H1 (cell line): ENCODE measurements at regions not wholly inside any gene's neighbourhood (a gene's known extent, or its start where the extent isn't known, plus 50 kb on each side); places are given as distances from the start of the nearest gene placed in this dataset.

Experiments used
- CBX8 ChIP-seq: fragments of 300-800, 300-1000 bp; sonication (generic); IDR thresholded peaks from 2 replicates; pipeline ENCODE4 v1.7.1; 2016; ENCODE audit warnings: low read depth, low read length, borderline replicate concordance
- CTBP2 ChIP-seq: IDR thresholded peaks from 2 replicates; pipeline ENCODE4 v1.7.0; 2011; ENCODE audit warnings: borderline replicate concordance, mild to moderate bottlenecking, moderate library complexity, mixed read lengths, low read length; ENCODE audit not compliant: insufficient read depth, insufficient read length
- GABPA ChIP-seq: IDR thresholded peaks from 2 replicates; pipeline ENCODE4 v1.6.1; 2011; ENCODE audit warnings: mild to moderate bottlenecking, low read length, moderate library complexity, borderline replicate concordance; ENCODE audit not compliant: insufficient read depth
- POLR2A ChIP-seq, 2 experiments: IDR thresholded peaks; 1 replicate in 1 of 2; 2 replicates in 1 of 2; pipeline ENCODE4 v1.6.1; 2011; ENCODE audit warnings: low read depth in 2 of 2, low read length in 2 of 2, mild to moderate bottlenecking in 2 of 2; ENCODE audit errors: control extremely low read depth in 1 of 2
- RNF2 ChIP-seq: fragments of 200-900, 300-1000 bp; sonication (generic); IDR thresholded peaks from 2 replicates; pipeline ENCODE4 v1.7.1; 2016; ENCODE audit warnings: borderline replicate concordance, low read depth, mild to moderate bottlenecking, antibody characterized with exemption, low read length; ENCODE audit not compliant: poor library complexity, severe bottlenecking; ENCODE audit errors: missing control alignments
- SP1 ChIP-seq: IDR thresholded peaks from 2 replicates; pipeline ENCODE4 v1.6.1; 2011; ENCODE audit warnings: low read depth, low read length
- SRF ChIP-seq: IDR thresholded peaks from 2 replicates; pipeline ENCODE4 v1.6.1; 2011; ENCODE audit warnings: mild to moderate bottlenecking, low read depth, low read length, moderate library complexity
- TBP ChIP-seq: IDR thresholded peaks from 2 replicates; pipeline ENCODE4 v1.6.1; 2011; ENCODE audit warnings: low read depth, low read length, improper control_type of control experiment
- TF ChIP-seq, protein P1 (sequence below): fragments of 300-600 bp; sonication (generic); IDR thresholded peaks from 2 replicates; pipeline ENCODE4 v1.7.1; 2012; ENCODE audit warnings: low read length, moderate library complexity, mild to moderate bottlenecking, inconsistent platforms; ENCODE audit not compliant: insufficient replicate concordance
- TF ChIP-seq, protein P2 (sequence below): IDR thresholded peaks from 2 replicates; pipeline ENCODE4 v1.6.1; 2012; ENCODE audit warnings: inconsistent platforms

DNA sequence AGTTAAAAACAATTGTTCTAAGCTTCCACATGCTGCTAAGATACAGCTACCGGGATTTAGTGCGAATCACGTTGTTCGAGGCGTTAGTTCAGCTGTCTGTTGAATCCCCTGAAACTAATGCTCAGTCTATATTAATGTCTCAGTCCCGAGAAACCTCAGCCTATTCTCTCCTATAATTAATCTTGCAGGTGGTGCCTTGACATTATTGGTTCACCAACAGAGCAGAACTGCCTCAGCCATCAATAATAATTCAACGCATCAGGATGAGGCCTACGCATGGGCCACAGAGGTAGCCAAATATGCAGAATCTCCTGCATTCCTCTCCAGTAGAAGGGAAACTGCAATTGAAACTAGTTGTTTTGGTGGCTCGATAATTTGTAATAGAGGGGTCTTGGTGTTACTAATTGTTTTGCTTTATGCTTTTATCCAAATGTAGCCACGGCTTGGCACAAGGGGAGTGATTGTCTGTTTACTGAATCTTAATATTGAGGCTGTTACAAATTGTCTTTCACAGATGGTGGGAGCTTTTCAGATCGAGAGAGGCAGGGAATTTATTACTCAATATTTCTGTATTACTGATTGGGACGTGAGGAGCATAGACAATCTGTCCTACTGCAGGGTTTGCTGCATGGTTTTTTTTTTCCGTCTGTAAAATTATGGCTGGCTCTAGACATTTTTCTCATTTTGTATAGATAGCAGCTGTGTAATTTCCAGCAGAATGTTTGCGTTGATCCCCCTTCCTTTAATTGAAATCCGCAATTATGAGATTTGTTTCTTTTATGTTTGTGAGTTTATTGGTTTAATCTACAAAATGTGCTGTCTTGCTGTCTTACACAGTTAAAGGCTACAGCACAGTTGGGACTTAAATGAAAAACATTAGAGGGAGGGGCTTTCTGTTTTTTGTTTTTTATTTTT is 1036.5 kb upstream of the NOVA1 start (continued):
- TF ChIP-seq, protein P1, sequence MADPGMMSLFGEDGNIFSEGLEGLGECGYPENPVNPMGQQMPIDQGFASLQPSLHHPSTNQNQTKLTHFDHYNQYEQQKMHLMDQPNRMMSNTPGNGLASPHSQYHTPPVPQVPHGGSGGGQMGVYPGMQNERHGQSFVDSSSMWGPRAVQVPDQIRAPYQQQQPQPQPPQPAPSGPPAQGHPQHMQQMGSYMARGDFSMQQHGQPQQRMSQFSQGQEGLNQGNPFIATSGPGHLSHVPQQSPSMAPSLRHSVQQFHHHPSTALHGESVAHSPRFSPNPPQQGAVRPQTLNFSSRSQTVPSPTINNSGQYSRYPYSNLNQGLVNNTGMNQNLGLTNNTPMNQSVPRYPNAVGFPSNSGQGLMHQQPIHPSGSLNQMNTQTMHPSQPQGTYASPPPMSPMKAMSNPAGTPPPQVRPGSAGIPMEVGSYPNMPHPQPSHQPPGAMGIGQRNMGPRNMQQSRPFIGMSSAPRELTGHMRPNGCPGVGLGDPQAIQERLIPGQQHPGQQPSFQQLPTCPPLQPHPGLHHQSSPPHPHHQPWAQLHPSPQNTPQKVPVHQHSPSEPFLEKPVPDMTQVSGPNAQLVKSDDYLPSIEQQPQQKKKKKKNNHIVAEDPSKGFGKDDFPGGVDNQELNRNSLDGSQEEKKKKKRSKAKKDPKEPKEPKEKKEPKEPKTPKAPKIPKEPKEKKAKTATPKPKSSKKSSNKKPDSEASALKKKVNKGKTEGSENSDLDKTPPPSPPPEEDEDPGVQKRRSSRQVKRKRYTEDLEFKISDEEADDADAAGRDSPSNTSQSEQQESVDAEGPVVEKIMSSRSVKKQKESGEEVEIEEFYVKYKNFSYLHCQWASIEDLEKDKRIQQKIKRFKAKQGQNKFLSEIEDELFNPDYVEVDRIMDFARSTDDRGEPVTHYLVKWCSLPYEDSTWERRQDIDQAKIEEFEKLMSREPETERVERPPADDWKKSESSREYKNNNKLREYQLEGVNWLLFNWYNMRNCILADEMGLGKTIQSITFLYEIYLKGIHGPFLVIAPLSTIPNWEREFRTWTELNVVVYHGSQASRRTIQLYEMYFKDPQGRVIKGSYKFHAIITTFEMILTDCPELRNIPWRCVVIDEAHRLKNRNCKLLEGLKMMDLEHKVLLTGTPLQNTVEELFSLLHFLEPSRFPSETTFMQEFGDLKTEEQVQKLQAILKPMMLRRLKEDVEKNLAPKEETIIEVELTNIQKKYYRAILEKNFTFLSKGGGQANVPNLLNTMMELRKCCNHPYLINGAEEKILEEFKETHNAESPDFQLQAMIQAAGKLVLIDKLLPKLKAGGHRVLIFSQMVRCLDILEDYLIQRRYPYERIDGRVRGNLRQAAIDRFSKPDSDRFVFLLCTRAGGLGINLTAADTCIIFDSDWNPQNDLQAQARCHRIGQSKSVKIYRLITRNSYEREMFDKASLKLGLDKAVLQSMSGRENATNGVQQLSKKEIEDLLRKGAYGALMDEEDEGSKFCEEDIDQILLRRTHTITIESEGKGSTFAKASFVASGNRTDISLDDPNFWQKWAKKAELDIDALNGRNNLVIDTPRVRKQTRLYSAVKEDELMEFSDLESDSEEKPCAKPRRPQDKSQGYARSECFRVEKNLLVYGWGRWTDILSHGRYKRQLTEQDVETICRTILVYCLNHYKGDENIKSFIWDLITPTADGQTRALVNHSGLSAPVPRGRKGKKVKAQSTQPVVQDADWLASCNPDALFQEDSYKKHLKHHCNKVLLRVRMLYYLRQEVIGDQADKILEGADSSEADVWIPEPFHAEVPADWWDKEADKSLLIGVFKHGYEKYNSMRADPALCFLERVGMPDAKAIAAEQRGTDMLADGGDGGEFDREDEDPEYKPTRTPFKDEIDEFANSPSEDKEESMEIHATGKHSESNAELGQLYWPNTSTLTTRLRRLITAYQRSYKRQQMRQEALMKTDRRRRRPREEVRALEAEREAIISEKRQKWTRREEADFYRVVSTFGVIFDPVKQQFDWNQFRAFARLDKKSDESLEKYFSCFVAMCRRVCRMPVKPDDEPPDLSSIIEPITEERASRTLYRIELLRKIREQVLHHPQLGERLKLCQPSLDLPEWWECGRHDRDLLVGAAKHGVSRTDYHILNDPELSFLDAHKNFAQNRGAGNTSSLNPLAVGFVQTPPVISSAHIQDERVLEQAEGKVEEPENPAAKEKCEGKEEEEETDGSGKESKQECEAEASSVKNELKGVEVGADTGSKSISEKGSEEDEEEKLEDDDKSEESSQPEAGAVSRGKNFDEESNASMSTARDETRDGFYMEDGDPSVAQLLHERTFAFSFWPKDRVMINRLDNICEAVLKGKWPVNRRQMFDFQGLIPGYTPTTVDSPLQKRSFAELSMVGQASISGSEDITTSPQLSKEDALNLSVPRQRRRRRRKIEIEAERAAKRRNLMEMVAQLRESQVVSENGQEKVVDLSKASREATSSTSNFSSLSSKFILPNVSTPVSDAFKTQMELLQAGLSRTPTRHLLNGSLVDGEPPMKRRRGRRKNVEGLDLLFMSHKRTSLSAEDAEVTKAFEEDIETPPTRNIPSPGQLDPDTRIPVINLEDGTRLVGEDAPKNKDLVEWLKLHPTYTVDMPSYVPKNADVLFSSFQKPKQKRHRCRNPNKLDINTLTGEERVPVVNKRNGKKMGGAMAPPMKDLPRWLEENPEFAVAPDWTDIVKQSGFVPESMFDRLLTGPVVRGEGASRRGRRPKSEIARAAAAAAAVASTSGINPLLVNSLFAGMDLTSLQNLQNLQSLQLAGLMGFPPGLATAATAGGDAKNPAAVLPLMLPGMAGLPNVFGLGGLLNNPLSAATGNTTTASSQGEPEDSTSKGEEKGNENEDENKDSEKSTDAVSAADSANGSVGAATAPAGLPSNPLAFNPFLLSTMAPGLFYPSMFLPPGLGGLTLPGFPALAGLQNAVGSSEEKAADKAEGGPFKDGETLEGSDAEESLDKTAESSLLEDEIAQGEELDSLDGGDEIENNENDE: no peak
- TF ChIP-seq POLR2A (IDR thresholded peaks at IDR 0.05; ENCODE audit: control extremely low read depth in 1 of 2, low read depth in 2 of 2, low read length in 2 of 2) (no peak), TBP (no peak), SP1 (no peak), CTBP2 (no peak), CBX8 (no peak), GABPA (no peak), RNF2 (no peak), SRF (no peak)
- TF ChIP-seq, protein P2, sequence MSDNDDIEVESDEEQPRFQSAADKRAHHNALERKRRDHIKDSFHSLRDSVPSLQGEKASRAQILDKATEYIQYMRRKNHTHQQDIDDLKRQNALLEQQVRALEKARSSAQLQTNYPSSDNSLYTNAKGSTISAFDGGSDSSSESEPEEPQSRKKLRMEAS: no peak
